ENCODE measurements at regions not wholly inside any gene's neighbourhood (a gene's known extent, or its start where the extent isn't known, plus 50 kb on each side); places are given as distances from the start of the nearest gene placed in this dataset.
A peak's percentile ranks its signal among the peaks of the same experiment; 100 is the strongest.

- no peak overlapping the region for H3K4me3 ChIP-seq
- H3K4me1 ChIP-seq: peaks cover 0 to 5% of the 10 kb centered on the region in 2 donors
- DNase-seq (ENCODE audit: low spot score in 2 of 2): no peak
- no peaks in the 10 kb centered on the region for H3K9me3 ChIP-seq
- TF ChIP-seq POLR2A (IDR thresholded peaks at IDR 0.05): no peak
- no peak for TF ChIP-seq CTCF (IDR thresholded peaks at IDR 0.05)
- no peak for TF ChIP-seq POLR2AphosphoS5 (IDR thresholded peaks at IDR 0.05)
- H3K27ac ChIP-seq: peak overlapping the region; percentile 19 to 66
- no peaks in the 10 kb centered on the region for H3K36me3 ChIP-seq
- intact Hi-C loops (cut with DNase I; ENCODE audit: low total_unique reads): no loop called here
- no peaks in the 10 kb centered on the region for H3K27me3 ChIP-seq
Measured at GRCh38 chr9:88237991-88238571, 99.8 kb upstream of the SPATA31C2 start.

GRCh38 chr9:88237479-88237961, 99.2 kb upstream of the SPATA31C2 start:
- intact Hi-C loops (cut with DNase I; ENCODE audit: low total_unique reads): no loop called here
- H3K4me1 ChIP-seq: peaks cover 0 to 5% of the 10 kb centered on the region in 2 donors
- peak overlapping the region; percentile 19 to 66 for H3K27ac ChIP-seq
- no peaks in the 10 kb centered on the region for H3K9me3 ChIP-seq
- TF ChIP-seq POLR2AphosphoS5 (IDR thresholded peaks at IDR 0.05) (no peak), POLR2A (IDR thresholded peaks at IDR 0.05) (no peak), CTCF (IDR thresholded peaks at IDR 0.05) (no peak)
- no peaks in the 10 kb centered on the region for H3K36me3 ChIP-seq
- no peak overlapping the region for H3K4me3 ChIP-seq
- no peak for DNase-seq (ENCODE audit: low spot score in 2 of 2)
- no peaks in the 10 kb centered on the region for H3K27me3 ChIP-seq

- H3K27ac ChIP-seq: peak overlapping the region in 1 of 2 donors; percentile 66
- H3K4me3 ChIP-seq: no peak overlapping the region
- DNase-seq (ENCODE audit: low spot score in 2 of 2): peak in 1 of 2 donors; percentile 38
- peaks cover 6 to 7% of the 10 kb centered on the region in 2 donors for H3K9me3 ChIP-seq
- peaks cover 0 to 5% of the 10 kb centered on the region in 2 donors for H3K4me1 ChIP-seq
- H3K36me3 ChIP-seq: no peaks in the 10 kb centered on the region
- no peak for TF ChIP-seq CTCF (IDR thresholded peaks at IDR 0.05)
- peak in 1 of 3 donors; percentile 36 for TF ChIP-seq POLR2AphosphoS5 (IDR thresholded peaks at IDR 0.05)
- no peak for TF ChIP-seq POLR2A (IDR thresholded peaks at IDR 0.05)
- intact Hi-C loops (cut with DNase I; ENCODE audit: low total_unique reads): no loop called here
- H3K27me3 ChIP-seq: no peaks in the 10 kb centered on the region
Measured at GRCh38 chr9:88236511-88237478, 98.5 kb upstream of the SPATA31C2 start.

- intact Hi-C loops (cut with DNase I; ENCODE audit: low total_unique reads): no loop called here
- Histone ChIP-seq H3K36me3 (no peaks in the 10 kb centered on the region), H3K4me3 (no peak overlapping the region), H3K27ac (no peak overlapping the region), H3K27me3 (no peaks in the 10 kb centered on the region), H3K4me1 (peaks cover 0 to 5% of the 10 kb centered on the region in 2 donors), H3K9me3 (peaks cover 7 to 10% of the 10 kb centered on the region in 2 donors)
- TF ChIP-seq POLR2A (IDR thresholded peaks at IDR 0.05) (no peak), POLR2AphosphoS5 (IDR thresholded peaks at IDR 0.05) (no peak), CTCF (IDR thresholded peaks at IDR 0.05) (no peak)
- DNase-seq (ENCODE audit: low spot score in 2 of 2): no peak
Measured at GRCh38 chr9:88235615-88236014, 97.3 kb upstream of the SPATA31C2 start.

GRCh38 chr9:88234114-88234513, 95.8 kb upstream of the SPATA31C2 start:
- Histone ChIP-seq H3K27ac (no peak overlapping the region), H3K4me3 (no peak overlapping the region), H3K4me1 (peaks cover 0 to 5% of the 10 kb centered on the region in 2 donors), H3K36me3 (no peaks in the 10 kb centered on the region), H3K27me3 (no peaks in the 10 kb centered on the region), H3K9me3 (peaks cover 7 to 13% of the 10 kb centered on the region in 2 donors)
- DNase-seq (ENCODE audit: low spot score in 2 of 2): no peak
- TF ChIP-seq POLR2A (IDR thresholded peaks at IDR 0.05) (no peak), CTCF (IDR thresholded peaks at IDR 0.05) (no peak), POLR2AphosphoS5 (IDR thresholded peaks at IDR 0.05) (no peak)
- intact Hi-C loops (cut with DNase I; ENCODE audit: low total_unique reads): no loop called here
